Activated B cell treated with CpG ODN at 0.5 μM for 24 hours (primary cell): ENCODE measurements at regions not wholly inside any gene's neighbourhood (a gene's known extent, or its start where the extent isn't known, plus 50 kb on each side); places are given as distances from the start of the nearest gene placed in this dataset.

Experiments
- ATAC-seq: fragments of 200-7000 bp; cut with Tn5 transposase; one replicate; pipeline ENCODE4 v1.10.0; 2021; ENCODE audit warnings: low read depth, mild to moderate bottlenecking, moderate library complexity
- CTCF ChIA-PET: fragments of 350-600 bp; sonication (Branson Sonifier 250); formaldehyde crosslinking; loops from one replicate; lab custom pipeline; 2021; ENCODE audit warnings: antibody characterized with exemption; lab: Charles Lee
- POLR2A ChIA-PET: fragments of 350-600 bp; sonication (Branson Sonifier 250); formaldehyde crosslinking; loops from one replicate; lab custom pipeline; 2021; ENCODE audit warnings: antibody characterized with exemption; lab: Charles Lee
- DNase-seq: peaks from one replicate; pipeline ENCODE4 v3.0.0; 2022
- H3K27ac Mint-ChIP-seq: one replicate; pipeline ENCODE4 v1.8.0; 2020; ENCODE audit warnings: mixed read lengths
- H3K27me3 Mint-ChIP-seq: one replicate; pipeline ENCODE4 v1.8.0; 2021; ENCODE audit warnings: mixed read lengths
- H3K36me3 Mint-ChIP-seq: one replicate; pipeline ENCODE4 v1.8.0; 2021; ENCODE audit warnings: low read depth, mixed read lengths
- H3K4me1 Mint-ChIP-seq: one replicate; pipeline ENCODE4 v1.8.0; 2021; ENCODE audit warnings: mixed read lengths
- H3K4me3 Mint-ChIP-seq: one replicate; pipeline ENCODE4 v1.8.0; 2020; ENCODE audit warnings: mild to moderate bottlenecking, mixed read lengths
- H3K9me3 Mint-ChIP-seq: one replicate; pipeline ENCODE4 v1.8.0; 2020; ENCODE audit warnings: mixed read lengths
- intact Hi-C: fragments of 100-400 bp; cut with micrococcal nuclease; formaldehyde crosslinking; loops from one replicate; pipeline ENCODE4 v1.15.1; 2024
- TF ChIP-seq, protein P1 (sequence below): fragments of 200-600 bp; IDR thresholded peaks from one replicate; pipeline ENCODE4 v1.8.0; 2022; ENCODE audit warnings: antibody characterized with exemption, mild to moderate bottlenecking

DNA sequence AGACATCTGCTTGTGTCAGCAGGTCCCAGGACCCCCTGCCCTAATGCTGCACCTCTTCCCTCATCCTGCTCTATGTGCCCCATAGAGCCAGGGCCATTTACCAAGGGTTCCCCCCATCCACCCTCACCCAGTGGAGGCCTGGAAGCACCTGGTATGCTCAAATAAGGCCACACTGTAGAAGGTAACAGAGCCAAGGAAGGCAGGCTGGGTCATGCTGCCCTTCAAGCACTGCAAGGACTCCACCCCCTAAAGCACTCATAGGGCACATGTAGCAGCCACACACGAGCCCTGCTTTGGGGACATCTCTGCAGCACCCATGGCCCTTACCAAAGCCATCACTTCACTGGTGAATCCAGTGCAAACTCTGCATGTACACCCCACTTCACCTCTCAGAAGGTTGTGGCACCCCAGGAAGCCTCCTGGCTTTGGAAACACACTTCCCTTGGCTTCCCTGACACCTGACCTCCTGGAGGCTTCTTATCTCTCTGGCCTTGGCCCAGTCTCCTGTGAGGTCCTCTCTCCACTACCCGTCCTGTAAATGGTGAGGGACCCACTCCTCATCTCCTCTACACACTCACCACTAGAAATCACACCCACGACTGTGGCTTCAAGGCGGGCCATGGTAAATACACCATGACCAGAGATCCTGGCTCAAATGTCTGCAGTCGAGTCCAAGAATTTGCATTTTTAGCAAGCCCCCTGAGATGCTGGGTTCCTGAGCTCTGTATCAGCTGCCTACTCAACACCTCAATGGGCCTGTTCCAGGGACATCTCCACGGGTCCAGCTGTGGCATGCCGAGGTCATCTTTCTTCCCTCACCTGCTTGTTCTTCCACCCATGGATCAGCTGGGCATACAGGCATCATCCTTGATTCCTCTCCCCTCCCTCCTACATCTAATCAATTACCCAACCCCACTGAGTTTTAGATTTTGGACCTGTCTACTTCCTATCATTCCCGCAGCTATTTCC lies 80.9 kb upstream of the DOCK9 start:
- no peaks in the 10 kb centered on the region for H3K36me3 Mint-ChIP-seq
- H3K9me3 Mint-ChIP-seq = no peaks in the 10 kb centered on the region
- ChIA-PET CTCF (no interaction called here), POLR2A (no interaction called here)
- no peak overlapping the region for H3K27ac Mint-ChIP-seq
- intact Hi-C loops = no loop called here
- no peak for ATAC-seq
- peaks cover 5% of the 10 kb centered on the region for H3K27me3 Mint-ChIP-seq
- DNase-seq = no peak
- peaks cover 16% of the 10 kb centered on the region for H3K4me1 Mint-ChIP-seq
- no peak overlapping the region for H3K4me3 Mint-ChIP-seq
- TF ChIP-seq, protein P1, sequence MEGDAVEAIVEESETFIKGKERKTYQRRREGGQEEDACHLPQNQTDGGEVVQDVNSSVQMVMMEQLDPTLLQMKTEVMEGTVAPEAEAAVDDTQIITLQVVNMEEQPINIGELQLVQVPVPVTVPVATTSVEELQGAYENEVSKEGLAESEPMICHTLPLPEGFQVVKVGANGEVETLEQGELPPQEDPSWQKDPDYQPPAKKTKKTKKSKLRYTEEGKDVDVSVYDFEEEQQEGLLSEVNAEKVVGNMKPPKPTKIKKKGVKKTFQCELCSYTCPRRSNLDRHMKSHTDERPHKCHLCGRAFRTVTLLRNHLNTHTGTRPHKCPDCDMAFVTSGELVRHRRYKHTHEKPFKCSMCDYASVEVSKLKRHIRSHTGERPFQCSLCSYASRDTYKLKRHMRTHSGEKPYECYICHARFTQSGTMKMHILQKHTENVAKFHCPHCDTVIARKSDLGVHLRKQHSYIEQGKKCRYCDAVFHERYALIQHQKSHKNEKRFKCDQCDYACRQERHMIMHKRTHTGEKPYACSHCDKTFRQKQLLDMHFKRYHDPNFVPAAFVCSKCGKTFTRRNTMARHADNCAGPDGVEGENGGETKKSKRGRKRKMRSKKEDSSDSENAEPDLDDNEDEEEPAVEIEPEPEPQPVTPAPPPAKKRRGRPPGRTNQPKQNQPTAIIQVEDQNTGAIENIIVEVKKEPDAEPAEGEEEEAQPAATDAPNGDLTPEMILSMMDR = no peak

DNA sequence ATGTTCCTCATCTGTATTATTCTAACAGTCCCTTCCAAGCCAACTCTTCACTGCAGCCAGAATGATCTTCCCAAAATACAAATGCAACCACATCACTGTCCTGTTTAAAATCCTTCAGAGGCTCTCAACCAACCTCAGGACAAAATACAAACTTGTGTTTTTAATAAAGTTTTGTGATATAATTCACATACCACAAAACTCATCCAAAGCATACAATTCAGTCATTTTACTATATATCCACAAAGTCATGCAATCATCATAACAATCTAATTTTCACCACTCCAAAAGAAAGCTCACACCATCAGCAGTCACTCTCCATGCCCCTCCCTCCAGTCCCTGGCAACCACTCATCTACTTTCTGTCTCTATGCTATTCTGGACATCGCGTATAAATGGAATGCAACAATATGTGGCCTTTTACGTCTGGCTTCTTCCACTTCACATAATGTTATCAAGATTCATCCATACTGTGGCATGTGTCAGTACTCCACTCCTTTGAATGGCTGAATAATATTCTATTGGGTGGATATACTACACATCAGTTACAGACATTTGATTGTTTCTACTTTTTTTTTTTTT lies 81.7 kb upstream of the DOCK9 start:
- Mint-ChIP-seq H3K27ac (no peak overlapping the region), H3K4me1 (peaks cover 20% of the 10 kb centered on the region), H3K36me3 (no peaks in the 10 kb centered on the region), H3K27me3 (peaks cover 5% of the 10 kb centered on the region), H3K9me3 (no peaks in the 10 kb centered on the region), H3K4me3 (no peak overlapping the region)
- ChIA-PET CTCF (no interaction called here), POLR2A (no interaction called here)
- no peak for DNase-seq
- no peak for ATAC-seq
- TF ChIP-seq, protein P1 = no peak
- intact Hi-C loops = no loop called here

DNA sequence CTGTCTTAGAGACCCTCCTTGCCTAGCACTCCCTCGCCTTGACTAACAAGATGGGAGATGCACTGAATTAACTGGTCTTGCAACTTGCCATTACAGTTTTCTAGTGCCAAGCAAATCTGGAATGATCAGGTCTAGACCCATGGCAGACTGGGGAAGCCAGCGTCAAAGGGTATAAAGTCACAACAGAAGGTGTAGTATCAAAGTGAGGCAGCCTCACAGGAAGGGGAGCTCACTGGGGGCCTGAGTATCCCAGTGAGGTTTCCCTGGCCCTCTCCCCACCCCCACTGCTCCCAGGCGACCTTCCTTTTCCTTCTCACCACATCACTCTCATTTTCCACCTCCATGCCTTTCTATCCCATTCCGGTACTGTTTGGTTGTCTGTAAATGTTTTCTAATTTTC lies 83.5 kb upstream of the DOCK9 start:
- ATAC-seq (no peak), DNase-seq (no peak)
- Mint-ChIP-seq H3K9me3 (no peaks in the 10 kb centered on the region), H3K36me3 (no peaks in the 10 kb centered on the region), H3K4me3 (no peak overlapping the region), H3K27me3 (peaks cover 2% of the 10 kb centered on the region), H3K27ac (no peak overlapping the region), H3K4me1 (peaks cover 28% of the 10 kb centered on the region)
- TF ChIP-seq, protein P1 = no peak
- ChIA-PET CTCF (no interaction called here), POLR2A (no interaction called here)
- intact Hi-C loops = no loop called here

DNA sequence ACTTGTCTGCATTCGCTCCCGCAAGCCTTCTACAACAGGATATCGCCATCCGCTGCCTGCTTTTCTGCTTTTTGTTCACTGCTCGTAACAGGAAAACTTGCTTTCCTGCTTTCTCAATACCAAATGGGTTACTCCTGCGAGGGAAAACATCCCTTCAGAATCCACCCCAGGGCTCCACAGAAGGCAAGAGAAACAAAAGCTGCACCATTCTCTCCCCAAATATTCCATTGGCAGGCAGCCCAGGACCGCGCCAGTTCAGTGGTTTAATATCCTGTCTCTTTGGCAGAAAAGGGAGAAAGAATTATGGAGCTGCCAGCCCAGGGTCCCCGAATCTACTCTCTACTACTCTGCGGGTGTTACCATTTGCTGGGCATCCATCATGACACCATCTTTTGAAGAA lies 84.7 kb upstream of the DOCK9 start:
- Mint-ChIP-seq H3K9me3 (no peaks in the 10 kb centered on the region), H3K4me3 (no peak overlapping the region), H3K27me3 (peaks cover 2% of the 10 kb centered on the region), H3K4me1 (peaks cover 34% of the 10 kb centered on the region), H3K36me3 (no peaks in the 10 kb centered on the region), H3K27ac (no peak overlapping the region)
- TF ChIP-seq, protein P1 = no peak
- ChIA-PET CTCF (no interaction called here), POLR2A (no interaction called here)
- ATAC-seq (no peak), DNase-seq (no peak)
- intact Hi-C loops = no loop called here

DNA sequence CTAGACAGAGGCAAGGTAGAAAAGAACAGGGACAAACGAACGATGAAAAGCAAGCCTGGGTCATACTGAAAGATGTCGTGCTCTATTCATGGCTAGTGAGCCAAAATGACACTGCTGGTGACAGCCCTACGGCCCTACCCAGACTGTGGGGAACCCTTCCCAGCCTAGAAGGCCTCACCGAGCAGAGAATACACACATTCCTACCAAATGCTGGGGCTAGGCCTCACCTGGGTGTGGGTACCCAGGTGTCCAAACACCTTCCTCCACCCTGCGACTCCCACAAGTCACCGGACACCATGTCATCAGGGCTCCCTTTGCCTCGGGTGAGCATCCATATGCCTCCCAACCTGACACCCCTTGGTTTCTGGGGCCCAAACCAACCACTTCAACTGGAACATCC lies 85.3 kb upstream of the DOCK9 start:
- DNase-seq (no peak), ATAC-seq (no peak)
- Mint-ChIP-seq H3K9me3 (no peaks in the 10 kb centered on the region), H3K27me3 (peaks cover 2% of the 10 kb centered on the region), H3K36me3 (no peaks in the 10 kb centered on the region), H3K27ac (no peak overlapping the region), H3K4me3 (no peak overlapping the region), H3K4me1 (peaks cover 34% of the 10 kb centered on the region)
- intact Hi-C loops = no loop called here
- ChIA-PET POLR2A (no interaction called here), CTCF (no interaction called here)
- TF ChIP-seq, protein P1 = no peak
